OCI-LY7 (cell line): ENCODE measurements at regions not wholly inside any gene's neighbourhood (a gene's known extent, or its start where the extent isn't known, plus 50 kb on each side); places are given as distances from the start of the nearest gene placed in this dataset.

Experiments used
- BruUV-seq: library from RNA; stranded (reverse); fragments of 400-500 nt; replicated peaks from 2 replicates; lab custom pipeline; 2021; lab: Mats Ljungman, UMichigan
- CTCF ChIA-PET: fragments of 300-600 bp; sonication (Branson Sonifier 250); formaldehyde crosslinking; loops from one replicate; lab custom pipeline; 2022; ENCODE audit warnings: antibody characterized with exemption; ENCODE audit not compliant: unreplicated experiment; lab: Charles Lee
- POLR2A ChIA-PET: fragments of 300-600 bp; sonication (Branson Sonifier 250); formaldehyde crosslinking; loops from one replicate; lab custom pipeline; 2022; ENCODE audit warnings: antibody characterized with exemption; lab: Charles Lee
- DNase-seq: peaks from one replicate; pipeline ENCODE4 v3.0.0-alpha.2; 2015; ENCODE audit warnings: low spot score
- H2AFZ ChIP-seq: fragments of 200-600 bp; sonication (generic), shearing (Covaris generic); 2 replicates; pipeline ENCODE4 v1.6.1; 2014; ENCODE audit warnings: mild to moderate bottlenecking, antibody characterized with exemption, low read length, moderate library complexity
- H3K27ac ChIP-seq: fragments of 200-600 bp; sonication (generic); 2 replicates; pipeline ENCODE4 v1.5.1; 2014; ENCODE audit warnings: mixed run types, low read depth, mild to moderate bottlenecking, moderate library complexity, low read length, inconsistent platforms; ENCODE audit not compliant: poor library complexity, severe bottlenecking
- H3K36me3 ChIP-seq: fragments of 200-600 bp; sonication (generic); 2 replicates; pipeline ENCODE4 v1.6.1; 2014; ENCODE audit warnings: mild to moderate bottlenecking, antibody characterized with exemption, low read length, moderate library complexity, mixed read lengths; ENCODE audit not compliant: insufficient read depth
- H3K4me1 ChIP-seq: fragments of 200-600 bp; sonication (generic); 2 replicates; pipeline ENCODE4 v1.5.1; 2014; ENCODE audit warnings: mild to moderate bottlenecking, low read length; ENCODE audit not compliant: insufficient read depth, poor library complexity, severe bottlenecking
- H3K4me2 ChIP-seq: fragments of 200-600 bp; sonication (generic); 2 replicates; pipeline ENCODE4 v1.6.1; 2014; ENCODE audit warnings: mild to moderate bottlenecking, low read length
- H3K4me3 ChIP-seq: fragments of 200-600 bp; sonication (generic); 2 replicates; pipeline ENCODE4 v1.5.1; 2014; ENCODE audit warnings: mild to moderate bottlenecking, low read depth, low read length; ENCODE audit not compliant: poor library complexity, severe bottlenecking
- H3K79me2 ChIP-seq: fragments of 200-600 bp; sonication (generic); 2 replicates; pipeline ENCODE4 v1.6.1; 2016; ENCODE audit warnings: low read depth, mild to moderate bottlenecking, low read length, moderate library complexity, mixed read lengths; ENCODE audit not compliant: insufficient read depth
- H3K9me2 ChIP-seq: fragments of 200-600 bp; sonication (generic); 2 replicates; pipeline ENCODE4 v1.6.1; 2016; ENCODE audit warnings: mild to moderate bottlenecking, low read length, mixed read lengths; ENCODE audit not compliant: insufficient read depth
- H3K9me3 ChIP-seq: fragments of 200-600 bp; sonication (generic); 2 replicates; pipeline ENCODE4 v1.6.1; 2014; ENCODE audit warnings: mild to moderate bottlenecking, mixed run types, low read length, mixed read lengths
- H4K20me1 ChIP-seq: fragments of 200-600 bp; sonication (generic); 2 replicates; pipeline ENCODE4 v1.6.1; 2014; ENCODE audit warnings: mild to moderate bottlenecking, antibody characterized with exemption, low read length, moderate library complexity, mixed read lengths; ENCODE audit not compliant: insufficient read depth
- CTCF ChIP-seq: fragments of 200-600 bp; sonication (generic); conservative IDR thresholded peaks from 2 replicates; pipeline ENCODE4 v1.5.1; 2014; ENCODE audit warnings: mild to moderate bottlenecking, antibody characterized with exemption, low read length, moderate library complexity, mixed read lengths
- EZH2phosphoT487 ChIP-seq: fragments of 200-600 bp; sonication (generic); IDR thresholded peaks from 2 replicates; pipeline ENCODE4 v1.6.1; 2018; ENCODE audit warnings: low read depth, borderline replicate concordance, mild to moderate bottlenecking, mixed run types, antibody characterized with exemption, low read length, moderate library complexity, mixed read lengths
- intact Hi-C: fragments of 100-400 bp; cut with micrococcal nuclease; formaldehyde crosslinking; loops from one replicate; pipeline ENCODE4 v1.10.0; 2022; ENCODE audit not compliant: unreplicated experiment

GRCh38 chr3:189099031-189099471 is 72.7 kb upstream of the TPRG1 start:
- intact Hi-C loops = no loop called here
- no TSS peak for BruUV-seq
- no peak for TF ChIP-seq CTCF
- no peak for TF ChIP-seq EZH2phosphoT487
- H3K4me1 ChIP-seq = no peaks in the 10 kb centered on the region
- H3K9me3 ChIP-seq = no peaks in the 10 kb centered on the region
- CTCF ChIA-PET = no interaction called here
- H3K27ac ChIP-seq = no peak overlapping the region
- POLR2A ChIA-PET = no interaction called here
- no peaks in the 10 kb centered on the region for H3K36me3 ChIP-seq
- H3K4me2 ChIP-seq = no peak overlapping the region
- no peak for DNase-seq
- H3K79me2 ChIP-seq = no peaks in the 10 kb centered on the region
- no peaks in the 10 kb centered on the region for H4K20me1 ChIP-seq
- no peak overlapping the region for H3K4me3 ChIP-seq
- no peaks in the 10 kb centered on the region for H3K9me2 ChIP-seq
- H2AFZ ChIP-seq = no peak overlapping the region

GRCh38 chr3:189099505-189100290 is 72.1 kb upstream of the TPRG1 start:
- CTCF ChIA-PET = no interaction called here
- POLR2A ChIA-PET = no interaction called here

More at GRCh38 chr3:189099505-189100290, 72.1 kb upstream of the TPRG1 start:
- intact Hi-C loops = no loop called here
- Histone ChIP-seq H3K9me2 (no peaks in the 10 kb centered on the region), H3K36me3 (no peaks in the 10 kb centered on the region), H4K20me1 (no peaks in the 10 kb centered on the region), H3K4me3 (no peak overlapping the region), H3K79me2 (no peaks in the 10 kb centered on the region), H3K27ac (no peak overlapping the region), H3K4me2 (no peak overlapping the region), H2AFZ (no peak overlapping the region), H3K9me3 (no peaks in the 10 kb centered on the region), H3K4me1 (no peaks in the 10 kb centered on the region)
- TF ChIP-seq CTCF = no peak
- no peak for TF ChIP-seq EZH2phosphoT487
- DNase-seq = no peak
- no TSS peak for BruUV-seq
